ENCODE measurements at regions not wholly inside any gene's neighbourhood (a gene's known extent, or its start where the extent isn't known, plus 50 kb on each side); places are given as distances from the start of the nearest gene placed in this dataset.

- Mint-ChIP-seq H3K27me3 (ENCODE audit: unreplicated experiment) (no peaks in the 10 kb centered on the region), H3K4me1 (ENCODE audit: low read depth, unreplicated experiment) (no peaks in the 10 kb centered on the region), H3K9me3 (ENCODE audit: low read depth, unreplicated experiment) (peaks cover 4% of the 10 kb centered on the region), H3K36me3 (ENCODE audit: insufficient read depth, unreplicated experiment) (no peaks in the 10 kb centered on the region), H3K4me3 (ENCODE audit: low read depth, unreplicated experiment) (no peak overlapping the region), H3K27ac (ENCODE audit: unreplicated experiment) (no peak overlapping the region)
- no peak for DNase-seq
- BruUV-seq (replicated peaks): no TSS peak
- CTCF ChIA-PET: no interaction called here
- intact Hi-C loops (cut with micrococcal nuclease; ENCODE audit: unreplicated experiment): no loop called here
- TF ChIP-seq CTCF (IDR thresholded peaks at IDR 0.05; ENCODE audit: unreplicated experiment): no peak
These were observed 68.6 kb upstream of the ACTBL2 start for GRCh38 chr5:57551251-57551650.

GRCh38 chr5:57550132-57550531 is 67.5 kb upstream of the ACTBL2 start:
- H3K27me3 Mint-ChIP-seq (ENCODE audit: unreplicated experiment): no peaks in the 10 kb centered on the region
- no peak for TF ChIP-seq CTCF (IDR thresholded peaks at IDR 0.05; ENCODE audit: unreplicated experiment)
- peaks cover 4% of the 10 kb centered on the region for H3K9me3 Mint-ChIP-seq (ENCODE audit: low read depth, unreplicated experiment)
- DNase-seq: no peak
- no peaks in the 10 kb centered on the region for H3K4me1 Mint-ChIP-seq (ENCODE audit: low read depth, unreplicated experiment)
- H3K27ac Mint-ChIP-seq (ENCODE audit: unreplicated experiment): no peak overlapping the region
- no TSS peak for BruUV-seq (replicated peaks)
- CTCF ChIA-PET: no interaction called here
- H3K4me3 Mint-ChIP-seq (ENCODE audit: low read depth, unreplicated experiment): no peak overlapping the region
- H3K36me3 Mint-ChIP-seq (ENCODE audit: insufficient read depth, unreplicated experiment): no peaks in the 10 kb centered on the region
- intact Hi-C loops (cut with micrococcal nuclease; ENCODE audit: unreplicated experiment): no loop called here

- no peak overlapping the region for H3K27ac Mint-ChIP-seq (ENCODE audit: unreplicated experiment)
- H3K9me3 Mint-ChIP-seq (ENCODE audit: low read depth, unreplicated experiment): peaks cover under 1% of the 10 kb centered on the region
- no TSS peak for BruUV-seq (replicated peaks)
- no peaks in the 10 kb centered on the region for H3K4me1 Mint-ChIP-seq (ENCODE audit: low read depth, unreplicated experiment)
- H3K36me3 Mint-ChIP-seq (ENCODE audit: insufficient read depth, unreplicated experiment): no peaks in the 10 kb centered on the region
- no peak overlapping the region for H3K4me3 Mint-ChIP-seq (ENCODE audit: low read depth, unreplicated experiment)
- H3K27me3 Mint-ChIP-seq (ENCODE audit: unreplicated experiment): no peaks in the 10 kb centered on the region
- no peak for DNase-seq
- no peak for TF ChIP-seq CTCF (IDR thresholded peaks at IDR 0.05; ENCODE audit: unreplicated experiment)
- intact Hi-C loops (cut with micrococcal nuclease; ENCODE audit: unreplicated experiment): no loop called here
- CTCF ChIA-PET: no interaction called here
These were observed 67.0 kb upstream of the ACTBL2 start for GRCh38 chr5:57549566-57549965.

GRCh38 chr5:57540823-57541222 is 58.2 kb upstream of the ACTBL2 start:
- no peaks in the 10 kb centered on the region for H3K9me3 Mint-ChIP-seq (ENCODE audit: low read depth, unreplicated experiment)
- H3K4me1 Mint-ChIP-seq (ENCODE audit: low read depth, unreplicated experiment): no peaks in the 10 kb centered on the region
- H3K4me3 Mint-ChIP-seq (ENCODE audit: low read depth, unreplicated experiment): no peak overlapping the region
- CTCF ChIA-PET: no interaction called here
- H3K36me3 Mint-ChIP-seq (ENCODE audit: insufficient read depth, unreplicated experiment): no peaks in the 10 kb centered on the region
- no peak for TF ChIP-seq CTCF (IDR thresholded peaks at IDR 0.05; ENCODE audit: unreplicated experiment)
- DNase-seq: no peak
- intact Hi-C loops (cut with micrococcal nuclease; ENCODE audit: unreplicated experiment): no loop called here
- no TSS peak for BruUV-seq (replicated peaks)
- H3K27ac Mint-ChIP-seq (ENCODE audit: unreplicated experiment): no peak overlapping the region
- no peaks in the 10 kb centered on the region for H3K27me3 Mint-ChIP-seq (ENCODE audit: unreplicated experiment)

- no peak for TF ChIP-seq CTCF (IDR thresholded peaks at IDR 0.05; ENCODE audit: unreplicated experiment)
- no peaks in the 10 kb centered on the region for H3K36me3 Mint-ChIP-seq (ENCODE audit: insufficient read depth, unreplicated experiment)
- H3K27me3 Mint-ChIP-seq (ENCODE audit: unreplicated experiment): no peaks in the 10 kb centered on the region
- no peak overlapping the region for H3K27ac Mint-ChIP-seq (ENCODE audit: unreplicated experiment)
- intact Hi-C loops (cut with micrococcal nuclease; ENCODE audit: unreplicated experiment): no loop called here
- H3K9me3 Mint-ChIP-seq (ENCODE audit: low read depth, unreplicated experiment): no peaks in the 10 kb centered on the region
- no peak for DNase-seq
- H3K4me3 Mint-ChIP-seq (ENCODE audit: low read depth, unreplicated experiment): no peak overlapping the region
- H3K4me1 Mint-ChIP-seq (ENCODE audit: low read depth, unreplicated experiment): no peaks in the 10 kb centered on the region
- BruUV-seq (replicated peaks): no TSS peak
- CTCF ChIA-PET: no interaction called here
These were observed 56.7 kb upstream of the ACTBL2 start for GRCh38 chr5:57539281-57539701.
